ENCODE measurements at regions not wholly inside any gene's neighbourhood (a gene's known extent, or its start where the extent isn't known, plus 50 kb on each side); places are given as distances from the start of the nearest gene placed in this dataset.

- no peaks in the 10 kb centered on the region for H3K36me3 Mint-ChIP-seq
- no peak for DNase-seq
- H3K9me3 Mint-ChIP-seq, result peaks cover 0 to 2% (median under 1%) of the 10 kb centered on the region in 6 donors
- H3K27ac Mint-ChIP-seq, result no peak overlapping the region
- H3K27me3 Mint-ChIP-seq (ENCODE audit: low read depth in 3 of 3), result peaks cover 0 to 2% (median 1%) of the 10 kb centered on the region in 3 donors
- H3K4me1 Mint-ChIP-seq, result no peaks in the 10 kb centered on the region
- H3K4me3 Mint-ChIP-seq, result no peak overlapping the region
These were observed 50.5 kb downstream of the PALM2AKAP2 start for GRCh38 chr9:109830545-109830944.

DNA sequence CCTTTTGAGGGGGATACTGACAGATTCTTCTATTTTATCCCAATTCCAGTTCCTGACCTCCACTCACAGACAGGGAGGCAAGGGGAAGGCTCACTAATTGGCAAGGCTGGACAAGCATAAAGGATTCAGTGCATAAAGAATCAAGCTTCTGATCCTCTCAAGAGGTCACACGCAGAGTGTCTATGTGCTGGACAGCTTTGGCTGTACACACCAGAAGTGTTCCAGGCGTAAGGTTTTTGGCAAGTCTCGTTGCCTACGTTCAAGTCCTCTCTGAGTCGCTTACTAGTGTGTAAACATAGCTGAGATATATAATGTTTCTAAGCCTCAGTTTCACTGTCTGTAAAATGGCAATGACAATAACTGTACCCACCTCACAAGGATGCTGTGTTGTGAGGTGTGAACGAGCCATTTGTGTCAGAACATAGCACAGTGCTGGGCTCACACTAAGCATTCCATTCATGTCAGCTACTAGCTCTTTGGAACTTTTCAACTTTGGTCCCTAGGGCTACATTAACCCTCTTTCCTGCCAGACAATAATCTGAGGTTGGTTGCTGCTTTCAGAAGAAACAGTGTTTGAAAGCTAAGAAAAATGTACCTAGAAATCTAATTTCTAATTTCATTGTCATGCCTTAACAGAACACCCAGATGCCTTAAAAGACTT is 52.1 kb downstream of the PALM2AKAP2 start:
- H3K27me3 Mint-ChIP-seq (ENCODE audit: low read depth in 3 of 3), result peaks cover 1 to 6% (median 5%) of the 10 kb centered on the region in 3 donors
- DNase-seq, result no peak
- H3K27ac Mint-ChIP-seq, result no peak overlapping the region
- no peak overlapping the region for H3K4me3 Mint-ChIP-seq
- no peaks in the 10 kb centered on the region for H3K4me1 Mint-ChIP-seq
- peaks cover 0 to 6% (median 1%) of the 10 kb centered on the region in 6 donors for H3K9me3 Mint-ChIP-seq
- no peaks in the 10 kb centered on the region for H3K36me3 Mint-ChIP-seq

DNA sequence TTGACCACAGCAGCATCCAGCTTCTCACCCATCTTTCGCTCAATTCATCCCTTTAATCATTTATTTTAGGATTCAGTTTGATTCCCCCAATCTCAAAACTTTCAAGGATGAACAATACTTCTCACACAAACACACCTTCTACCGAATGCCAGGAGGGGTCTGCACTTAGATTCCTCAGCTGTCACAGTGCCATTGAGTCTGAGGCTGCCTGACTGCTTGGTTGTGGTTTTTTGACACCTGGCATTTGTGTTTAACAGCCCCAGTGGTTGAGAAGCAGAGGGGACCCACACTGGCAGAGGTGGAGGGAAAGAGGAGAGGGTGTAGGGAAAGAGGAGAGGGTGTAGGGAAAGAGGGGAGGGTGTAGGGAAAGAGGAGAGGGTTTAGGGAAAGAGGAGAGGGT is 54.9 kb downstream of the PALM2AKAP2 start:
- no peak for DNase-seq
- H3K36me3 Mint-ChIP-seq, result no peaks in the 10 kb centered on the region
- no peaks in the 10 kb centered on the region for H3K4me1 Mint-ChIP-seq
- no peak overlapping the region for H3K27ac Mint-ChIP-seq
- no peak overlapping the region for H3K4me3 Mint-ChIP-seq
- peaks cover 0 to 8% (median 1%) of the 10 kb centered on the region in 6 donors for H3K9me3 Mint-ChIP-seq
- H3K27me3 Mint-ChIP-seq (ENCODE audit: low read depth in 3 of 3), result peaks cover 1 to 8% (median 6%) of the 10 kb centered on the region in 3 donors

DNA sequence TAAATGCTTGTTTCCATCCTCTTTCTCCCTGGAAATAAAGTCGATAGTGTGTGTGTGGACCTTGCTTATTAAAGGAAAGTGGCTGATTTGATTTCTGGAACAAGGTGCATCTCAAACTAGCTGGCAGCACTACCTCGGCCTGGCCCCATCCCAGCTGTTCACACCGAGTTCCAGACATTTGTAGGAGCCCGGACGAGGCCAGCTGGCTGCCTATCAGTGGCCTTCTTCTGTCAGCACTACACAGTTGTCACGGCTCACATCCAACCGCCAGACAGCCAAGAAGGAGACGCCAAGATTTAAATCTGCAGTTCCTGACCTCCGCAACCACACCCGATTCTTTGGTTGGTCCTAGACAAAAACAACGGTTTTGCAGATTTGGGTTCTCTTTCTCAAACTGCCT is 63.6 kb downstream of the PALM2AKAP2 start:
- Mint-ChIP-seq H3K36me3 (no peaks in the 10 kb centered on the region), H3K4me1 (no peaks in the 10 kb centered on the region), H3K9me3 (peaks cover 0 to 1% (median 0%) of the 10 kb centered on the region in 6 donors), H3K27me3 (ENCODE audit: low read depth in 3 of 3) (peaks cover 0 to 6% (median 0%) of the 10 kb centered on the region in 3 donors), H3K27ac (no peak overlapping the region), H3K4me3 (no peak overlapping the region)
- DNase-seq, result no peak

- Mint-ChIP-seq H3K27ac (no peak overlapping the region), H3K4me3 (no peak overlapping the region), H3K27me3 (ENCODE audit: low read depth in 3 of 3) (peaks cover 0 to 9% (median 4%) of the 10 kb centered on the region in 3 donors), H3K36me3 (no peaks in the 10 kb centered on the region), H3K4me1 (no peaks in the 10 kb centered on the region), H3K9me3 (peaks cover 0 to under 1% (median 0%) of the 10 kb centered on the region in 6 donors)
- no peak for DNase-seq
These were observed 65.2 kb downstream of the PALM2AKAP2 start for GRCh38 chr9:109845226-109845625.

- H3K27me3 Mint-ChIP-seq (ENCODE audit: low read depth in 3 of 3), result peaks cover 0 to 11% (median 4%) of the 10 kb centered on the region in 3 donors
- H3K27ac Mint-ChIP-seq, result no peak overlapping the region
- no peak for DNase-seq
- H3K36me3 Mint-ChIP-seq, result no peaks in the 10 kb centered on the region
- H3K4me1 Mint-ChIP-seq, result no peaks in the 10 kb centered on the region
- peaks cover 0 to 4% (median 0%) of the 10 kb centered on the region in 6 donors for H3K9me3 Mint-ChIP-seq
- no peak overlapping the region for H3K4me3 Mint-ChIP-seq
These were observed 66.8 kb downstream of the PALM2AKAP2 start for GRCh38 chr9:109846776-109847175.

DNA sequence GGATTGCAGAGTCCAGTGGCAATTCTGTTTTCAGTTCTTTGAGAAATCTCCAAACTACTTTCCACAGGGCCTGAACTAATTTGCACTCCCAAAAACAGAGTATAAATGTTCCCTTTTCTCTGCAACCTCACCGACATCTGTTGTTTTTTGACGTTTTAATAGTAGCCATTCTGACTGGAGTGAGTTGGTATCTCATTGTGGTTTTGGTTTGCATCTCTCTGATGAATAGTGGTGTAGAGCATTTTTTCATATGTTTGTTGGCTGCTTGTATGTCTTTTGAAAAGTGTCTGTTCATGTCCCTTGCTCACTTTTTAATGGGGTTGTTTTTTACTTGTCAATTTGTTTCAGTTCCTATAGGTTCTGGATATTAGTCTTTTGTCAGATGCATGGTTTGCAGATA is 72.6 kb downstream of the PALM2AKAP2 start:
- no peaks in the 10 kb centered on the region for H3K36me3 Mint-ChIP-seq
- no peak overlapping the region for H3K27ac Mint-ChIP-seq
- no peak for DNase-seq

GRCh38 chr9:109855540-109855939 is 75.5 kb downstream of the PALM2AKAP2 start:
- no peak overlapping the region for H3K27ac Mint-ChIP-seq
- no peak overlapping the region for H3K4me3 Mint-ChIP-seq
- no peak for DNase-seq
- H3K4me1 Mint-ChIP-seq, result no peaks in the 10 kb centered on the region
- H3K36me3 Mint-ChIP-seq, result no peaks in the 10 kb centered on the region
- H3K27me3 Mint-ChIP-seq (ENCODE audit: low read depth in 3 of 3), result peaks cover 0 to 5% (median 2%) of the 10 kb centered on the region in 3 donors
- peaks cover 0 to under 1% (median 0%) of the 10 kb centered on the region in 6 donors for H3K9me3 Mint-ChIP-seq

More for the DNA sequence above, 72.6 kb downstream of the PALM2AKAP2 start:
- Mint-ChIP-seq H3K27me3 (ENCODE audit: low read depth in 3 of 3) (peaks cover 0 to 6% (median 4%) of the 10 kb centered on the region in 3 donors), H3K4me3 (no peak overlapping the region), H3K4me1 (no peaks in the 10 kb centered on the region), H3K9me3 (peaks cover 0 to 4% (median 0%) of the 10 kb centered on the region in 6 donors)

- Mint-ChIP-seq H3K36me3 (no peaks in the 10 kb centered on the region), H3K4me3 (no peak overlapping the region), H3K27me3 (ENCODE audit: low read depth in 3 of 3) (peaks cover 0 to 5% (median 2%) of the 10 kb centered on the region in 3 donors), H3K9me3 (no peaks in the 10 kb centered on the region), H3K4me1 (no peaks in the 10 kb centered on the region), H3K27ac (no peak overlapping the region)
- DNase-seq, result no peak
These were observed 76.8 kb downstream of the PALM2AKAP2 start for GRCh38 chr9:109856785-109857184.

GRCh38 chr9:109857336-109857735 is 77.3 kb downstream of the PALM2AKAP2 start:
- no peak for DNase-seq
- no peak overlapping the region for H3K27ac Mint-ChIP-seq
- H3K4me3 Mint-ChIP-seq, result no peak overlapping the region
- H3K9me3 Mint-ChIP-seq, result no peaks in the 10 kb centered on the region
- no peaks in the 10 kb centered on the region for H3K36me3 Mint-ChIP-seq
- peaks cover 0 to 5% (median 2%) of the 10 kb centered on the region in 3 donors for H3K27me3 Mint-ChIP-seq (ENCODE audit: low read depth in 3 of 3)
- no peaks in the 10 kb centered on the region for H3K4me1 Mint-ChIP-seq

- Mint-ChIP-seq H3K27me3 (ENCODE audit: low read depth in 3 of 3) (peaks cover 0 to 5% (median 2%) of the 10 kb centered on the region in 3 donors), H3K9me3 (no peaks in the 10 kb centered on the region), H3K4me3 (no peak overlapping the region), H3K27ac (no peak overlapping the region), H3K4me1 (no peaks in the 10 kb centered on the region), H3K36me3 (no peaks in the 10 kb centered on the region)
- no peak for DNase-seq
These were observed 79.4 kb downstream of the PALM2AKAP2 start for GRCh38 chr9:109859447-109859846.

DNA sequence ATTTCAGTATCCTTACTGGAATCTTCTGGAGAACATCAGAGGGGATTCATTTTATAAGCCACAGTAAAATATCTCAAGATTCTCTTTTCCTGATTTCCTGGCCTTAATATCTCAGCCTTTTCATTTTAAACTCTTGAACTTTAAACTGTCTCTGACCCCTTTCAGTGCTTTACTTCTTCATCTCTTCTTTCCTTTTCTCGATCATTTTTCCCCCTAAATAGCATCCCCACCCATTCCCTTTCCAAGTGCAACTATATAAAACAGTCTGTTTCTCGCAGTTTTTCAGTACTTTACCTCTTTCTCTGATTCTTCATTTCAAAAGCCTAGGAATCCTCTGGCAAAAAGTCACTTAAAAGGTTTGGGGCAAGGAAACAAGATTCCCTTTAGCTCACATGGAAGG is 80.5 kb downstream of the PALM2AKAP2 start:
- H3K4me3 Mint-ChIP-seq, result no peak overlapping the region
- no peak for DNase-seq
- H3K4me1 Mint-ChIP-seq, result no peaks in the 10 kb centered on the region
- H3K27me3 Mint-ChIP-seq (ENCODE audit: low read depth in 3 of 3), result peaks cover 0 to 8% (median 2%) of the 10 kb centered on the region in 3 donors
- H3K27ac Mint-ChIP-seq, result no peak overlapping the region
- no peaks in the 10 kb centered on the region for H3K36me3 Mint-ChIP-seq
- no peaks in the 10 kb centered on the region for H3K9me3 Mint-ChIP-seq

- H3K27me3 Mint-ChIP-seq (ENCODE audit: low read depth in 3 of 3), result peaks cover 0 to 8% (median 2%) of the 10 kb centered on the region in 3 donors
- DNase-seq, result no peak
- H3K36me3 Mint-ChIP-seq, result no peaks in the 10 kb centered on the region
- H3K9me3 Mint-ChIP-seq, result no peaks in the 10 kb centered on the region
- H3K4me1 Mint-ChIP-seq, result no peaks in the 10 kb centered on the region
- H3K4me3 Mint-ChIP-seq, result no peak overlapping the region
- no peak overlapping the region for H3K27ac Mint-ChIP-seq
These were observed 81.5 kb downstream of the PALM2AKAP2 start for GRCh38 chr9:109861499-109861898.

DNA sequence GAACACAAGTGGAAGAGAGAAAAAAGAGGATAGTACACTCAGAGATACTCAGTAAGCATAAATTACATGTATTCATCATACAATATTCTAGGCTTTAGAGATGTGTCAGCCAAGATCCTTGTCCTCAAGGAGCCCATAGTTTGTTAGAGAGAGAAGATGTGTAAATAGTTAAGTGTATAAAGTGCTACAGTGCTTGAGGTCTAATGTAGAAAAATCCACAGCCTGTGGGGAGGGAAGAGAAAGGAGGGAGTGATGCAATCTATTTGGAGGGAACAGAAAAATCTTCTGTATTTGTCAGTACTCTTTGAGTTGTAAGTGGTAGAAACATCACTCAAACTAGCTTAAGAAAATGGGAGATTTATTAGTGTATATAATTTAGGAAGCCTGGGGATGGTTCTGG is 81.9 kb downstream of the PALM2AKAP2 start:
- Mint-ChIP-seq H3K4me3 (no peak overlapping the region), H3K27ac (no peak overlapping the region), H3K9me3 (no peaks in the 10 kb centered on the region), H3K4me1 (no peaks in the 10 kb centered on the region), H3K27me3 (ENCODE audit: low read depth in 3 of 3) (peaks cover 0 to 9% (median 2%) of the 10 kb centered on the region in 3 donors), H3K36me3 (no peaks in the 10 kb centered on the region)
- DNase-seq, result no peak

- no peaks in the 10 kb centered on the region for H3K9me3 Mint-ChIP-seq
- no peak overlapping the region for H3K4me3 Mint-ChIP-seq
- H3K4me1 Mint-ChIP-seq, result no peaks in the 10 kb centered on the region
- no peaks in the 10 kb centered on the region for H3K36me3 Mint-ChIP-seq
- H3K27me3 Mint-ChIP-seq (ENCODE audit: low read depth in 3 of 3), result peaks cover 0 to 12% (median 2%) of the 10 kb centered on the region in 3 donors
- no peak for DNase-seq
- no peak overlapping the region for H3K27ac Mint-ChIP-seq
These were observed 82.5 kb downstream of the PALM2AKAP2 start for GRCh38 chr9:109862452-109862851.

Measured in immature natural killer cell (primary cell).